Vagina (tissue), 2 donors: ENCODE measurements at regions not wholly inside any gene's neighbourhood (a gene's known extent, or its start where the extent isn't known, plus 50 kb on each side); places are given as distances from the start of the nearest gene placed in this dataset.

Experiments
- POLR2A ChIP-seq, 2 donors: fragments of 450-650 bp; IDR thresholded peaks; one replicate each; pipeline ENCODE4 v1.6.1; 2017; ENCODE audit warnings: antibody characterized with exemption in 2 of 2, mild to moderate bottlenecking in 2 of 2, moderate library complexity in 2 of 2
- POLR2AphosphoS5 ChIP-seq, 2 donors: sonication (generic); formaldehyde crosslinking; IDR thresholded peaks; one replicate each; pipeline ENCODE4 v1.9.0; 2017; ENCODE audit warnings: antibody characterized with exemption in 2 of 2, mild to moderate bottlenecking in 2 of 2, low read depth in 1 of 2; ENCODE audit not compliant: insufficient read depth in 1 of 2
- TF ChIP-seq, protein P1 (sequence below), 3 experiments: fragments of 450-650 bp in 2 of 3; fragments of 200-600 bp in 1 of 3; sonication (generic) in 1 of 3; IDR thresholded peaks; one replicate each; pipeline ENCODE4 v1.5.1; 2017 to 2019; ENCODE audit warnings: antibody characterized with exemption in 3 of 3, mild to moderate bottlenecking in 2 of 3, moderate library complexity in 2 of 3

DNA sequence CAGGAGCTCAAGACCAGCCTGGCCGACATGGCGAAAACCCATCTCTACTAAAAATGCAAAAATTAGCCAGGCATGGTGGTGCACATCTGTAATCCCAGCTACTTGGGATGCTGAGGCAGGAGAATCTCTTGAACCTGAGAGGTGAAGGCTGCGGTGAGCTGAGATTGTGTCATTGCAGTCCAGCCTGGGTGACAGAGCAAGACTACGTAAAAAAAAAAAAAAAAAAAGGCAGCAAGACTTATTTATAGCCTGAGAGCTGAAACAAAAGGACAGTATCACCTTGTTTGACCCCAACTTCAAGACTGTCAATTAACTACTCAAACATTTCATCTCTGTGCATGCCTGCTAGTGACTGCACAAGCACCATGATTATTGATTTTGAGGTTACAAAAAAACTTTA is 478.9 kb upstream of the GBE1 start:
- TF ChIP-seq POLR2AphosphoS5 (IDR thresholded peaks at IDR 0.05; ENCODE audit: insufficient read depth in 1 of 2, low read depth in 1 of 2) (no peak), POLR2A (IDR thresholded peaks at IDR 0.05) (no peak)
- TF ChIP-seq, protein P1, sequence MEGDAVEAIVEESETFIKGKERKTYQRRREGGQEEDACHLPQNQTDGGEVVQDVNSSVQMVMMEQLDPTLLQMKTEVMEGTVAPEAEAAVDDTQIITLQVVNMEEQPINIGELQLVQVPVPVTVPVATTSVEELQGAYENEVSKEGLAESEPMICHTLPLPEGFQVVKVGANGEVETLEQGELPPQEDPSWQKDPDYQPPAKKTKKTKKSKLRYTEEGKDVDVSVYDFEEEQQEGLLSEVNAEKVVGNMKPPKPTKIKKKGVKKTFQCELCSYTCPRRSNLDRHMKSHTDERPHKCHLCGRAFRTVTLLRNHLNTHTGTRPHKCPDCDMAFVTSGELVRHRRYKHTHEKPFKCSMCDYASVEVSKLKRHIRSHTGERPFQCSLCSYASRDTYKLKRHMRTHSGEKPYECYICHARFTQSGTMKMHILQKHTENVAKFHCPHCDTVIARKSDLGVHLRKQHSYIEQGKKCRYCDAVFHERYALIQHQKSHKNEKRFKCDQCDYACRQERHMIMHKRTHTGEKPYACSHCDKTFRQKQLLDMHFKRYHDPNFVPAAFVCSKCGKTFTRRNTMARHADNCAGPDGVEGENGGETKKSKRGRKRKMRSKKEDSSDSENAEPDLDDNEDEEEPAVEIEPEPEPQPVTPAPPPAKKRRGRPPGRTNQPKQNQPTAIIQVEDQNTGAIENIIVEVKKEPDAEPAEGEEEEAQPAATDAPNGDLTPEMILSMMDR (IDR thresholded peaks at IDR 0.05), result no peak
